ENCODE measurements at regions not wholly inside any gene's neighbourhood (a gene's known extent, or its start where the extent isn't known, plus 50 kb on each side); places are given as distances from the start of the nearest gene placed in this dataset.

- DNase-seq (no peak), ATAC-seq (replicated peaks) (no peak)
- Mint-ChIP-seq H3K4me3 (no peak overlapping the region), H3K36me3 (no peaks in the 10 kb centered on the region), H3K27ac (no peak overlapping the region), H3K27me3 (no peaks in the 10 kb centered on the region), H3K9me3 (no peaks in the 10 kb centered on the region), H3K4me1 (no peaks in the 10 kb centered on the region)
Measured at GRCh38 chr21:26784974-26785373, 60.2 kb downstream of the ADAMTS1 start.

- no peaks in the 10 kb centered on the region for H3K9me3 Mint-ChIP-seq
- H3K4me1 Mint-ChIP-seq = no peaks in the 10 kb centered on the region
- H3K27ac Mint-ChIP-seq = no peak overlapping the region
- no peak for DNase-seq
- no peak for ATAC-seq (replicated peaks)
- H3K27me3 Mint-ChIP-seq = no peaks in the 10 kb centered on the region
- no peak overlapping the region for H3K4me3 Mint-ChIP-seq
- no peaks in the 10 kb centered on the region for H3K36me3 Mint-ChIP-seq
Measured at GRCh38 chr21:26783466-26784195, 61.6 kb downstream of the ADAMTS1 start.

DNA sequence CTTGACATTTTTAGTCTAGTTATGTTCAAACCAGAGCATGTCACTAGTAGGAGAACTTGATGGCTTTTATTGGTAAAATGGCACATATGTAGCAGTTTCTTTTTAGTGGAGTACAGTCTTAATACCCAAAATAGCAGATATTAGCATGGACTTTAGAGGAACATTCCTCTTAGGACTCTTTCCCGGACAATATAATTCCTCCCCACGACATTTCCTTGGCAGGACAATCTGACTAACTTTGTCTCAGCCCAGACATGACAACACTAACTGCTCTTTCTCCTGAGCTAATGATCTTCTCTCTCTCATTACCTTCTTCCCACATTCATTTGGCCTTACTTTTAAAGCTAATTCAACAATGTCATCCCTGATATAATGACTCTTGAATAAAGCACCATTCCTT lies 62.5 kb downstream of the ADAMTS1 start:
- DNase-seq (no peak), ATAC-seq (replicated peaks) (no peak)
- Mint-ChIP-seq H3K27me3 (no peaks in the 10 kb centered on the region), H3K4me1 (no peaks in the 10 kb centered on the region), H3K9me3 (no peaks in the 10 kb centered on the region), H3K36me3 (no peaks in the 10 kb centered on the region), H3K4me3 (no peak overlapping the region), H3K27ac (no peak overlapping the region)

DNA sequence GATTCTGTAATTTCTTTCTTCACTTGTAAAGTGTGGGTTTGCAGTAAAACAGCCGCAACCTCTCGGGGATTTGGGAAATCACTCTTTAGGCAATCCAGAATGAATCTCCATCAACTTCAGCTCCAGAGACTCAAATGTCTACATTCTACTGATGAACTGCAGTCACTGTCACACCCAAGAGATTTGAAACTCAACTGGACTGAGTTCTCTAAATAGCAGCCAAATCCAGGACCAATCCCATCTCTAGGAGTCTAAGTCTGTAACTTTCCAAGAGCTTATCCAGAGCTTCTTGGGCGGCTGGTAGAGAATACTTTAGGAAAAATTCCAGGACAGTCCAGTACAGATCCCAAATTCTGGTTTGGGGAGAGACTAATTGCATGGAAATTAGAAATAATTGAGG lies 62.9 kb downstream of the ADAMTS1 start:
- H3K27ac Mint-ChIP-seq = no peak overlapping the region
- ATAC-seq (replicated peaks) = no peak

GRCh38 chr21:26781331-26781730 lies 63.9 kb downstream of the ADAMTS1 start:
- Mint-ChIP-seq H3K4me3 (no peak overlapping the region), H3K36me3 (no peaks in the 10 kb centered on the region), H3K9me3 (no peaks in the 10 kb centered on the region), H3K27ac (no peak overlapping the region), H3K4me1 (no peaks in the 10 kb centered on the region), H3K27me3 (no peaks in the 10 kb centered on the region)
- DNase-seq (no peak), ATAC-seq (replicated peaks) (no peak)

More for the DNA sequence above, 62.9 kb downstream of the ADAMTS1 start:
- H3K36me3 Mint-ChIP-seq = no peaks in the 10 kb centered on the region
- no peak for DNase-seq
- no peak overlapping the region for H3K4me3 Mint-ChIP-seq
- H3K27me3 Mint-ChIP-seq = no peaks in the 10 kb centered on the region
- no peaks in the 10 kb centered on the region for H3K4me1 Mint-ChIP-seq
- no peaks in the 10 kb centered on the region for H3K9me3 Mint-ChIP-seq

GRCh38 chr21:26777166-26777565 lies 68.0 kb downstream of the ADAMTS1 start:
- H3K27me3 Mint-ChIP-seq = no peaks in the 10 kb centered on the region

DNA sequence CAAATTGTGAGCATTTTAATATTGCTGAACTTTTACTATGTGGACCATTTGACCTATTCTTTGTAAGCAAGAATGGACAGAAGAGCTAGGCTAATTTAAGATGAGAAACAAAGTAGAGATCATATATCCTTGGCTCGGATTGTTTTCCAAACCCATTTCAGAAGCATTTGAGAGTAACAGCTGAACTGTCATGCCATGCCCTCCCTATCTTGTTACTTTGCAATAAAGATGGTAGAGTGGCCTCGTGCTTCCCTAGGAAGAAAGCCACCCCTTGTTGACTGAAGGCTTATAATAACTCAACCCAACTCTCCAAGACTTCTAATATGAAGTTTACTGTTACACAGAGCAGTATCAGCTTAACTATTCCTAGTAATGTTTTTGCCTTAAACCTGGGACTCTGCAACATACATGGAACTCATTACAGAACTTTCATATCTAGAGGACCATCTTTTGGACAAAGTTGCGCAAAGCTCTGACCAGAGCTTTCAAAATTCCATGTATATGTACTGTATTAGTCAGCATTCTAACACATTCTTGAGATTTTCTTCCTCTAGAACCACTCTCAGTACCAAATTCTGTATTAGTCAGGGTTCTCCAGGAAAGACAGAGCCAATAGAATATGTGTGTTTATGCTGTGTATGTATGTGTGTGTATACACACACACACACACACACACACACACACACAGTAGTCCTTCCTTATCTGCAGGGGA lies 68.7 kb downstream of the ADAMTS1 start:
- Mint-ChIP-seq H3K4me1 (no peaks in the 10 kb centered on the region), H3K4me3 (no peak overlapping the region), H3K36me3 (no peaks in the 10 kb centered on the region), H3K9me3 (no peaks in the 10 kb centered on the region), H3K27ac (no peak overlapping the region), H3K27me3 (no peaks in the 10 kb centered on the region)
- DNase-seq (no peak), ATAC-seq (replicated peaks) (no peak)

More at GRCh38 chr21:26777166-26777565, 68.0 kb downstream of the ADAMTS1 start:
- no peak for DNase-seq
- H3K9me3 Mint-ChIP-seq = no peaks in the 10 kb centered on the region
- no peaks in the 10 kb centered on the region for H3K4me1 Mint-ChIP-seq
- ATAC-seq (replicated peaks) = no peak
- no peaks in the 10 kb centered on the region for H3K36me3 Mint-ChIP-seq
- no peak overlapping the region for H3K27ac Mint-ChIP-seq
- no peak overlapping the region for H3K4me3 Mint-ChIP-seq

- no peak for ATAC-seq (replicated peaks)
- H3K9me3 Mint-ChIP-seq = no peaks in the 10 kb centered on the region
Measured at GRCh38 chr21:26773058-26773457, 72.2 kb downstream of the ADAMTS1 start.

DNA sequence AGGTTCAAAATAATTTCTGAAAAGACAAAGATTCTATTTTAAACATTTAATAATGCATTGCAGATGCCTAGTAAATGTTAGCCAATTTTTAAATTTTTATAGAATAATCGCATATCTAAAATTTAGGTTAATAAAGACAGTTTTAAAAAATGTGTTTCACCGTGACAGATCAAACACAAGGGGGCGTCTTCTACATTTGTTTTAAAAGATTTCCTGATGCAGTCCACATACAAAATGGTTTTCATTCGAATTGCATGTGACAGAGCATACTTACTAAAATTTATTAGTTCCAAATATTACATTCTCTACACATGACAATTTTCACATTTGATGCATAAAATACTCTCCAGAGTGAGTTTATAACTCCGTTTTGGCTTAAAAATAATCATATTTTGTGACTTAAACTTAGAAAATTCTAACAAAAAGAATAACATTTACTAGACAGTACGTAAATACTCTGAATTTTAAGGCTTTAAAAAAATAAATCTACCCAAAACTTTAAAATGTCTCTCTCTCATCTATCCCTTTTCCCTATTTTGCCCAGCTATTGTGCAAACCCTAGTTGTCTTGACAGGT lies 75.5 kb downstream of the ADAMTS1 start:
- H3K4me1 Mint-ChIP-seq = no peaks in the 10 kb centered on the region
- H3K36me3 Mint-ChIP-seq = no peaks in the 10 kb centered on the region
- no peak overlapping the region for H3K27ac Mint-ChIP-seq
- DNase-seq = no peak
- H3K4me3 Mint-ChIP-seq = no peak overlapping the region
- no peaks in the 10 kb centered on the region for H3K9me3 Mint-ChIP-seq
- no peak for ATAC-seq (replicated peaks)
- peaks cover 5% of the 10 kb centered on the region in 2 donors for H3K27me3 Mint-ChIP-seq

More at GRCh38 chr21:26773058-26773457, 72.2 kb downstream of the ADAMTS1 start:
- Mint-ChIP-seq H3K27me3 (peaks cover 5% of the 10 kb centered on the region in 2 donors), H3K4me3 (no peak overlapping the region), H3K27ac (no peak overlapping the region), H3K36me3 (no peaks in the 10 kb centered on the region), H3K4me1 (no peaks in the 10 kb centered on the region)
- DNase-seq = no peak

DNA sequence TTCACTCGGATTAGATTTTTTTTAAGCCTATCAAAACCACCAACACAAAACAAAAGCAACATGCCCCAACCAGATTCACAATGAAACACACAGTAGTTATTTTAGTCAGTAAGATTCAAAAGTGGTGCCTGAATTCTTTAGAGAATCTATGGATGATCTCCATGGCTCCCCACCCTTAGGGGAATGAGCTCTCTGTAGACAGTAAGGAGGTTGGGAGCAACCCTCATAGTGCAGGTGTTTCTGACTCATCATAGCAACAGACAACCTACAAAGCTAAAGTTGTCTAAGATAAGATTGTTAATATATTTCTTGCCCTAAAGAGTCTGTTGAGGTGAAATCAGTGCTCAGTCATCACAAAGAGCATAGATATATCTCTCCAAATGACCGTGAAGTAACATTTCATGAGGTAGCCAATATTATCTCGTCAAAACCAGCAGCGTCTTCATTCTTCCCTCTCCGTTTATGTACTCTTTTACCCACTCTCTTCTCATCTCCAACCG lies 78.3 kb downstream of the ADAMTS1 start:
- H3K36me3 Mint-ChIP-seq = no peaks in the 10 kb centered on the region
- H3K27me3 Mint-ChIP-seq = peaks cover 5% of the 10 kb centered on the region in 2 donors
- ATAC-seq (replicated peaks) (no peak), DNase-seq (no peak)
- no peaks in the 10 kb centered on the region for H3K9me3 Mint-ChIP-seq
- no peaks in the 10 kb centered on the region for H3K4me1 Mint-ChIP-seq
- no peak overlapping the region for H3K4me3 Mint-ChIP-seq
- H3K27ac Mint-ChIP-seq = no peak overlapping the region

GRCh38 chr21:26761174-26761915 lies 83.9 kb downstream of the ADAMTS1 start:
- Mint-ChIP-seq H3K9me3 (no peaks in the 10 kb centered on the region), H3K36me3 (no peaks in the 10 kb centered on the region), H3K27ac (no peak overlapping the region), H3K4me1 (no peaks in the 10 kb centered on the region), H3K27me3 (no peaks in the 10 kb centered on the region), H3K4me3 (no peak overlapping the region)
- ATAC-seq (replicated peaks) (no peak), DNase-seq (no peak)

DNA sequence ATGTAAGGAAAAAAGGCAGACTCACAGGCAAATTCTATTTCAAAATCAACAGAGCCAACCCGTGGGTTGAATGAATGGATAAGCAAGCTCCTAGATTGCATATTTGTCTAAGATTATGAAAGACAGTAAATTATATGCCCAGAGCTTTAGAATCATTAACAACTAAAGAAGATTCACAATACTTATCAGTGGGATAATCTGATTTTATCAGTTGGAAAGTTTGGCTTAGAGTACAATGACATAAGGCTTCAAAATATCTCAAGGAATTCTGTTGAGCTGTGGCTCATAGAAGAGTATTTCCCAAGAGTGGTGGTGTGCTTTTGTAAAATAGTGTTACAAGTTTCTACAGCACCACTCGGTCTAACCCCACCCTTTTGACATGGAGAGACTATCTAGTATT lies 85.5 kb downstream of the ADAMTS1 start:
- H3K36me3 Mint-ChIP-seq = no peaks in the 10 kb centered on the region
- no peak overlapping the region for H3K4me3 Mint-ChIP-seq
- DNase-seq (no peak), ATAC-seq (replicated peaks) (no peak)
- no peaks in the 10 kb centered on the region for H3K4me1 Mint-ChIP-seq
- H3K27me3 Mint-ChIP-seq = peaks cover 0 to 5% of the 10 kb centered on the region in 2 donors
- no peaks in the 10 kb centered on the region for H3K9me3 Mint-ChIP-seq
- H3K27ac Mint-ChIP-seq = no peak overlapping the region

DNA sequence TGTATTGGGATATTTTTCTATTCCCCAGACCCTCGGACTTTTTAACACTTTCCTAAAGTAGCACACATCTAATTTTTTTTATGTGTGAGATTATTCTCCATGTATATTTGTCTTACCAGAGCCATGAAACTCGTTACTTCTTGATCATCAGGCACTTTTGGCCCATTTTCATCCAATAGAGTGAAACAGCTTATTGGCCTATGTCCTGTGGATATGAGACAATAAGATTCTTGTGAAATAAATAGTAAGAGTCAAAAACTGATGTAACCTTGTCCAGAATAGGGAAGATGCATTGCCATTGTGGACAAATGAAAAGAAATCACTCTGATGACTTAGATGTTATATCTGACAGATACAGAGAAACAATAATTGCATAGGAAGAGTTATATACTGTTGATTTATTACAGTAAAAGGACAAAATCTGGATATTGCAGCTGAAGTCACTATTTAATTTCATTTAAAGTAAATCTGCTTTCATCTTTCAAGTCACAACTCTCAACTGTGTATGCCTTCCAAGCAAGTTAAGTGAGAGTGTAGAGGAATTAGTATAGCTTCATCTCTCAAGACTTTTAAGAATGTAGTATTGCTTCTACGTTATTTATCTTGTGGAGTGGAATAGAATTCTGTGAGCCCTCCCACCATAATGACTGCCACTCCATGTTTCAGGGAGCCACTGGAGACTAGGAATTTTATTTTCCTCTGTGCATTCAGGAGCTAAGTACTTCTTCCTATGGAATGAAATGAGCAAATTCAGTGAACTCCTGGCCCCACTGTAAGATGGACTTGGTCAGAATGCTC lies 86.9 kb downstream of the ADAMTS1 start:
- Mint-ChIP-seq H3K9me3 (no peaks in the 10 kb centered on the region), H3K36me3 (no peaks in the 10 kb centered on the region), H3K4me3 (no peak overlapping the region), H3K27me3 (peaks cover 0 to 5% of the 10 kb centered on the region in 2 donors), H3K4me1 (no peaks in the 10 kb centered on the region), H3K27ac (no peak overlapping the region)
- ATAC-seq (replicated peaks) = no peak
- no peak for DNase-seq
